Activated CD8-positive, alpha-beta memory T cell treated with anti-CD3 and anti-CD28 coated beads, Interleukin-2, amount 50 U/mL, for 1 hour (primary cell): ENCODE measurements at regions not wholly inside any gene's neighbourhood (a gene's known extent, or its start where the extent isn't known, plus 50 kb on each side); places are given as distances from the start of the nearest gene placed in this dataset.

Source experiments
- DNase-seq: peaks from one replicate; pipeline ENCODE4 v3.0.0-alpha.2; 2020; ENCODE audit errors: extremely low read depth

DNA sequence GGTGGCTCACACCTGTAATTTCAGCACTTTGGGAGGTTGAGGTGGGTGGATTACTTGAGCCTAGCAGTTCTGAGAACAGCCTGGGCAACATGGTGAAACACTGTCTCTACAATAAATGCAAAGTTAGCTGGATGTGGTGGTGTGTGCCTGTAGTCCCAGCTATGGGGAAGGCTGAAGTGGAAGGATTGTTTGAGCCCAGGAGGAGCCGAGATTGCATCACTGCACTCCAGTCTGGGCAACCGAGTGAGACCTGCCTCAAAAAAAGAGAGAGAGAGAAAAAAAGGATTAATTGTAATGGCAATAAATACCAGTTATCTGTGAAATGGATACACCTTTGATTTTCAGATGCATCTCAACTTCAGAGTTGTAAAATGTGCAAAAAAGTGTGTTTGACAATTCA lies 58.8 kb downstream of the SPRY1 start:
- no peak for DNase-seq

- DNase-seq = no peak
These were observed 65.4 kb downstream of the SPRY1 start for GRCh38 chr4:123462007-123462406.

- DNase-seq = no peak
These were observed 67.3 kb downstream of the SPRY1 start for GRCh38 chr4:123463869-123464268.

GRCh38 chr4:123465416-123465815 lies 68.8 kb downstream of the SPRY1 start:
- DNase-seq = no peak

- DNase-seq = no peak
These were observed 69.6 kb downstream of the SPRY1 start for GRCh38 chr4:123466080-123466785.

- no peak for DNase-seq
These were observed 72.0 kb downstream of the SPRY1 start for GRCh38 chr4:123468479-123469031.

DNA sequence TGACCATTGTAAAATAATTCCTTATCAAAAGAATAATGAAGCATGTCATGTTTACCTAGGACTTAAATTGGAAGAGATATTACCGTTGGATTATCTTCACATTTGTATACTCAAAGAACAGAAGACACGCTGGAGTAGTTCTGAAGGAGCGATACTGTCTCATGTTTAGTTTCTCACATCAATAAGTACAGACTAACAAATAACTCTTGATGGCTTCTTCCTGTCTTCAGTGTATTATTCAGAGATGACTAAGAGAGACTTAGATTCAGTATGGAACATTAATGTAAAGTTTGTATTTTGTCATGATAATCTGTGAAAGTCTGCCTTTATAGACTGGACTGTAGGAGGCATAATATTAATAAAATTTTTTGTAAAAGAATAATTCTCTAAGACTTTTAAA lies 72.7 kb downstream of the SPRY1 start:
- no peak for DNase-seq

DNA sequence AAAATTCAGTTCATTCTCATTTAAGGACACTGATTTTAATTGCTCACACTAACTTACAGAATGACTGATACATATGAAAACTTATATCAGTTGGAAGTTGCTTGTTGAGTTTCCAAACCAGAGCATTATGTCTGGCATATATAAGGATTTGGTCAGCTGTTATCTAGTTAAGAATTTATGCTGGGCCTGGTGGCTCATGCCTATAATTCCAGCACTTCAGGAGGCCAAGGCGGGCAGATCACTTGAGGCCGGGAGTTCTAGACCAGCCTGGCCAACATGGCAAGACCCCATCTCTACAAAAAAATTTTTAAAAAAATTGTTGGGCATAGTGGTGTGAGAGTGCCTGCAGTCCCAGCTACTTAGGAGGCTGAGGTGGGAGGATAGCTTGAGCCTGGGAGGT lies 73.1 kb downstream of the SPRY1 start:
- no peak for DNase-seq

GRCh38 chr4:123470640-123471039 lies 74.0 kb downstream of the SPRY1 start:
- DNase-seq = no peak

GRCh38 chr4:123471655-123472369 lies 75.2 kb downstream of the SPRY1 start:
- no peak for DNase-seq

- DNase-seq = no peak
These were observed 78.2 kb downstream of the SPRY1 start for GRCh38 chr4:123474817-123475216.

DNA sequence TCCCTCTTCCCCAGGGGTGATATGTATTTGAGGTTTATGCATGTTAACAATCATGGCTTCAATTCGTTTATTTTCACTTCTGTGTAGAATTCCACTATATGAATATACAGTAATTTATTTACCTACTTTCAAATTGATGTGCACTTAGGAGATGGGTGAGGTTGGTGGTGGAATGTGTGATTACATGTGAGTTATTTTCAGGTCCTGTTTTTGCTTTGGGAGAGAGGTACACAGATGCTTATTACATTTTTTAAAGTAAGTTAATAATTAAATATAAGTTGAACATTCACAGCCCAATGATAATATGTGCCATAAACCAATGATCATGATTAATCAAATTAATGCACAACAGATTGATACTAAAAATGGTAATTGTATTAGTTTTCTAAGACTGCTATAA lies 79.5 kb downstream of the SPRY1 start:
- DNase-seq = no peak

DNA sequence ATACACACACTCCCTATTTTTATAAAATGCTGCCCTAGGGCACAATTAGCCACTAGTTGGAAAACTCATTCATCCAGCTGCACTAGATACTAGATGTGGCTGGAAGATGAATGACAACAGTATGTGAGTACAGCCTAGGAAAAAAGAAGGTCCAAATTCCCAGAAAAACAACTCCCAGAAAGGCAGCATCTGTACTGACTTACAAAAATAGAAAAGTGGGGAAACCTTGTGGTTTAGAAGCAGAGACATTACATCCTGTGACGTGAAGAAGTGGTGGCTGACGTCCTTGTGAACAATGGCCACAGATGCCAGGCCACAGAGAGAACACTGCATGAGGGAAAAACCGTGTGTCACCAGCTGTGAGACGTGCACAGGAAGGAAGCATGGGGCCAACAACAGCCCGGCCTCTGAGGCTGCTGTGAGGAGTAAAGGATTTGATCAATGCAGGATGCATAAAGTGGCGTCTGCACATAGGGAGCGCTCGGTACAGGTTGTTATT lies 81.2 kb downstream of the SPRY1 start:
- peak; percentile 29 for DNase-seq

DNA sequence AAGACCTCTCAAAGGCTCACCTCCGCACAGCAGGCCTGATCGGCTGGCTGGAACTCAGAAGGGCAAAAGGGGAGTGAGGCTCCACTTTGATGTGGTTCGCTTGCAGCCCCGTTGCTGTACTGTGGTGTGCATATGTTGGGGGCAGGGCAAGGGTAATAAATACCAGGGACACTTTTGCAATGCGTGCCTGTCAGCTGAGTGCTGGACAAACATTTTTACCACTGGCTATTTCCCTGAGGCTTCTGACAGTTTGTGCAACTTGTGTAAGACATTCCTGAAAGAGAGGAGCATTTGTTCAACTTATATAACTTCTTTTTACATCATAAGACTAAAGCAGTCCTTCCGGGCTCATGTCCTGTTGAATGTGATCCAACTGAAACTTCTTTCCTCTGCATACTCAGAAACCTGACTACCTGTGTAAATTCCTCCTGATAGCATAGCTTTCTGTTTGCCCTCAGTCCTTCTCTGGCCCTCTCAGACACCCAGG lies 82.3 kb downstream of the SPRY1 start:
- no peak for DNase-seq

DNA sequence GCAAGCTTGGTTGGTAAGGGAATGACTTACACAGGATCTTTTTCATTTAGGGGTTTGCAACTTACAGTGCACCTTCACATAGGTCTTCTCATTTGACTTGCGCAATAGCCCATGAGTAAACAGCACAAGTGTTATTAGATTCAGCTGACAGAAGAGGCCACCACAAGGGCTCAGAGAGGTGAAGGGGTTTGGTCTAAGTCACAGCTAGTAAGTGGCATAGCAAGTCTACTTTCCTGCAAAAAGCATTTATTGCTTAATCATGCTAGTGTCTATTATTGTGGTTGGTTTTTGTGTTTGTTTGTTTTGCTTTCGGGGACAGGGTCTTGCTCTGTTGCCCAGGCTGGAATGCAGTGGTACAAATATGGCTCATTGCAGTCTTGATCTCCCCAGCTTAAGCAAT lies 83.3 kb downstream of the SPRY1 start:
- DNase-seq = no peak

DNA sequence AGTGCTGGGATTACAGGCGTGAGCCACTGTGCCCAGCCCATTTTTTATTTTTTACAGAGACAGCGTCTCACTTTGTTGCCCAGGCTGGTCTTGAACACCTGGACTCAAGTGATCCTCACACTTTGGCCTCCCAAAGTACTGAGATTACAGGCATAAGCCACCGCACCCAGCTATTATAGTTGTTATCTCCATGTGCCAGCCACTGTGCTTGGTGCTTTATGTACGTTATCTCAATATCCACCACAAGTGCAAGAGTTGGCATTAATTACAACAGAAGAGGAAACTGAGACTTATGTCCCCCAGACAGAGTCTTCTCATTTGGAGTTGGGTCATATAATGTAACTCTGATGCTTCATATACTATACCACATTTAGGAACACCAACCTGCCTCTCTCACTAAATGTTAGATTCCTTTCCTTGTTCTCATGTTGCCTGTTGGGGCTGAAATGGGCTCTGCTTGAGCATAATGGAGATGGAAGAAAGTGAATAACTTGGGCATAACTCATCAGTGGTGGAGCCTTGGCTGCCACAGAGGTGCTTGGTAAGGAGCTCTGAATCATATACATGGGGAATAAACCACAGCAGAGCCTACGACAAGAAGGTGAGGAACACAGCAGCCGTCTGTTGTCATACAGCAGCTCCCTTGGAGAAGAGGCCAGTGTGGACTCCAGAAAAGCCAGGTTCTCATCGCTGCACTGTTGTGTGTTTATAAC lies 84.3 kb downstream of the SPRY1 start:
- no peak for DNase-seq

DNA sequence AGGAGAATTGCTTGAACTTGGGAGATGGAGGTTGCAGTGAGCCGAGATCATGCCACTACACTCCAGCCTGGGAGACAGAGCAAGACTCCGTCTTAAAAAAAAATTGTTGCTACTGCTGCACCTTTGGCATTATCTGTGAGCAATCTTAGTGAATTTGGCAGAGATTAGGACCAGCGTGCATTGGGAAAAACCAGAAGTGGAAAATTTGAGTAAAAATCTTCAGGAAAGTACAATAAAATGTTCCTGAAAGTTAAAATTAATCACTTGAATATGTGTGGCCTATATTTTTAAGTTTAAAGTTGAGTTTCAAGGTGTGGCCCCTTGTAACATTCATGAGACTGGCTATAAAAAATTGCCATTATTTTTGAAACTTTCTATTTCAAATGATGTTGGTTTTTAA lies 85.1 kb downstream of the SPRY1 start:
- DNase-seq = no peak

- DNase-seq = no peak
These were observed 87.8 kb downstream of the SPRY1 start for GRCh38 chr4:123484291-123484926.

GRCh38 chr4:123485601-123486000 lies 89.0 kb downstream of the SPRY1 start:
- no peak for DNase-seq

DNA sequence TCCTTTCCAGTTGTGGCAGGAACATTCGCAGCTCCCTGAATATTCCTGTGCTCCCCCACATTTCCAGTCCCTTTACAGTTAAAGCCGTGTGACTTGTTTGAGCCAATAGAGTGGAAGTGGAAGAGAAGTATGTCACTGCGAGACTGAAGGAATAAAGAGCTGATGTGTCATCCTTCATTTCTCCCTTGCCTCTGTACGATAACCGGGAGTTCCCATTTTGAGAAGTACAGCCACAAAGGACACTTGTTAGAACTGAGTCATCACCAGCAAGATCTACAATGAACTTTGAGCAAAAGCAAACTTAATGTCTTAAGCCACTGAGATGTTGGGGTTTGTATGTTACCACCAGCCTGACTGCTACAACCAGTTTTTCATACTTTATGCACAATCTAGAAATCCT lies 92.3 kb downstream of the SPRY1 start:
- DNase-seq = no peak

- DNase-seq = no peak
These were observed 98.9 kb downstream of the SPRY1 start for GRCh38 chr4:123495530-123495929.

GRCh38 chr4:123496421-123496820 lies 99.8 kb downstream of the SPRY1 start:
- DNase-seq = no peak
